ENCODE measurements at regions not wholly inside any gene's neighbourhood (a gene's known extent, or its start where the extent isn't known, plus 50 kb on each side); places are given as distances from the start of the nearest gene placed in this dataset.

GRCh38 chr10:128963211-128964099 lies 503.6 kb upstream of the MGMT start:
- DNase-seq (ENCODE audit: low read depth in 3 of 3), result no peak

- no peak for DNase-seq (ENCODE audit: low read depth in 3 of 3)
These were observed 503.0 kb upstream of the MGMT start for GRCh38 chr10:128964100-128964403.

DNA sequence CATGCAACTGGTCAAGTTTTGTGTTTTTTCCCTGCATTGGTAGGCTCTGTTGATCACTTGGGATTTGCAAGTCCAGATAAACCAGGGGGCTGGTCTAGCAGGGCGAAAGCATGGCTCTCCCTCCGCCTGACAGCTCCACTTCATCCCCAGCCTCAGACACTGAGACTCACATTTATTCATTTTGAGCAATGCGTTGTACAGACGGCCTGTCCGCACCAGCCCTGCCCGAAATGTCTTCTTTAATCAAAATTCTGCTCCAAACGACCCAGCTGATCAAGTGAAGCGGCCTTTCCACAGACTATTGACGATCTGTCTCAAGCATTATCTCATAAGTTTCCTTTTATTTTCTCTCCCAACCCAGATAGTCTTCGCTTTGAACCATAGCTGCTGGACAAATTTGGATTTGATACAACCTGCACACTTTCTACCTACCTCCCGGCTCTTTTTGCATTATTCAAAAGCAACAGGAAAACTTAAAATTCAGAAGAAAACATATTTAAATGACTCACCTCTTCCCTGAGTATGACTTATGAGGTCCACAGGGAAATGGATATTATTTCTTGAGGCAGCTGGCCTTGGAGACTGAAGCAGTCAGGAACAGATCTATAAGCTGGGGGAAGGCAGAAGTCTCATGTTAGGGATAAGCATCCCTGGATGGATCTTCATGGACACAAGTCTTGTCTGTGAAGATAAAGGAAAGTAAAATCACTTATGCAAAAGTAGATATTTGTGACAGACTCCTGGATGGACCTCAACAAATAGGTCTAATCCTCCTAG lies 498.9 kb upstream of the MGMT start:
- no peak for DNase-seq (ENCODE audit: low read depth in 3 of 3)

DNA sequence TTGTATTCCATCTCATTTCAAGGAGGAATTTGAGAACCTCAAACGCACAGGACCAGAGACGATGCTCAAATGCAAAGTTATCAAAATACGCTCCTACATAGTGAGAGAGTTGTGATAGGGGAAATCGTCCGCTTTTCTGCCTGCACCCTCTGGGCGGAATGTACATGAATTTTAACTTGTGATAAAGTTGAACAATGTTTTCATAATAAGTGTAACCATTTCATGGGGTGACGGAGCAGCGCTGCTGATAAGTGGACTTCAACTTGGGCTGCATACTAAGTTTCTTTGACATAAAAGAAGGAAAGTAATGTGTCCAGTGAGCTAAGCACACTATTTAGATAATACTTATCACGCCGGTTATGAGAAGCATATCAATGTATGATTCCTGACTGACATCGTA lies 497.5 kb upstream of the MGMT start:
- no peak for DNase-seq (ENCODE audit: low read depth in 3 of 3)

DNA sequence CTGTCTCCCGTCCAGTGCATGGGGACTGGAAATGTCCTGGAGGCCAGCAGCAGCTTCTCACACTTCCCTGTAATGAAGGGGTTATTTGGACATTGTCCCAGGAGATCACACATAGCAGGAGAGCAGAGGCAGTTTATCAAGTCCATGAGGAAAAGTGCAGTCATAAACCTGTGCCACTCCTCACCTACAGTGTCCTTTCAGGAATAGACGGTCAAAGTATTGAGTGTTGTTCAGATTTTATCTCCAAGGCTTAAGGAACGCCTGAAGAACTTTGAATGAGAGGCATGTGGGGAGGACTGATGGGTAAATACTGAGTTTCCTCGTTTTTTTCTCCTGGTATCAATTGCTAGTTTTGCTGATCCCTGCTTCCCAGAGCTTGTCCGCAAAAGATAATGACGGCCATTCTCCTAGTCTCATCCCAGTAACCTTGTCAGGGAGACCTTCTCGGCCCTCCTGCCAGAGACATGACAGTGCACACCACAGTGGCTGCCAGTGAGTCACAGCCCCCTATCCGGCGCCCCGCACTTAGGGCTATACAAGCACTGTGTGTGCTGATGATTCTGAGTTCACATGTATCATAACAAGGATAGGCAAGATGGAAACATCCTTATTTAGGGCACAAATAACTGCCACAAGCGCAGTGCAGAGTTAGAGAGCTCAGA lies 495.5 kb upstream of the MGMT start:
- no peak for DNase-seq (ENCODE audit: low read depth in 3 of 3)

DNA sequence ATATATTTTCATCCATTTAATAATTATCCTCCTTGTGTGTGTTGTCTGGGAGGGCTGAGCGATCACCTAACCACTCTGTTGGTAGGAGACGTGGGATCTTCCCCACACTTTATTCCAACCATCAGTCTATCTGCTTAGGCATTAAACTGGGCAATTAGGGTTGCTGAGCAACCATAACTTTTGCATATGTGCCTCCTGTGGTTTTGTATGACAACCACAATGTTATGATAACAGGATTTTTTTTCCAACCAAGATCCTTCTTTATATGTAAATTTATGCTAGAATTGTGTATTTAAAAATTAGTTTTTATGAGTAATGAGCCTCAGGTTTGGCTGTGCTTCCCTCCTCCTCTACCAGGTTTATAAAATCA lies 495.0 kb upstream of the MGMT start:
- DNase-seq (ENCODE audit: low read depth in 3 of 3), result no peak

GRCh38 chr10:128973221-128973620 lies 493.8 kb upstream of the MGMT start:
- DNase-seq (ENCODE audit: low read depth in 3 of 3), result no peak

GRCh38 chr10:128976856-128977255 lies 490.2 kb upstream of the MGMT start:
- DNase-seq (ENCODE audit: low read depth in 3 of 3), result no peak

- DNase-seq (ENCODE audit: low read depth in 3 of 3), result no peak
These were observed 488.8 kb upstream of the MGMT start for GRCh38 chr10:128978211-128978610.

GRCh38 chr10:128979405-128979804 lies 487.6 kb upstream of the MGMT start:
- no peak for DNase-seq (ENCODE audit: low read depth in 3 of 3)

- no peak for DNase-seq (ENCODE audit: low read depth in 3 of 3)
These were observed 485.8 kb upstream of the MGMT start for GRCh38 chr10:128981251-128981650.

- DNase-seq (ENCODE audit: low read depth in 3 of 3), result no peak
These were observed 485.0 kb upstream of the MGMT start for GRCh38 chr10:128981881-128982615.

DNA sequence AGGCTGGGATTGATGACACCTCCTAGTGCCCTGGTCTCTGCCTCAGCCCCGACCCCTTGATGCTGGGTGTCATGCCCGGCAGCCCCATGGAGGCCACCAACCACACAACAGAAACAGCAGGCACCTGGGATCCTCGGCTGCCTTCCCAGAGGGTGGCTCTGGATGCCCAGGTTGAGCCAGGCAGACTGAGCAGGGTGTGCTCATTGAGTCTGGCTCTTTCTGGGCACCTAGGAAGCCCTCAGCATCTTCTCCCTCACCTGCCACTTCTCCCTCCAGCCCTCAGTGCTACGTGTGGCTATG lies 484.5 kb upstream of the MGMT start:
- DNase-seq (ENCODE audit: low read depth in 3 of 3), result no peak

GRCh38 chr10:128985036-128985435 lies 482.0 kb upstream of the MGMT start:
- no peak for DNase-seq (ENCODE audit: low read depth in 3 of 3)

DNA sequence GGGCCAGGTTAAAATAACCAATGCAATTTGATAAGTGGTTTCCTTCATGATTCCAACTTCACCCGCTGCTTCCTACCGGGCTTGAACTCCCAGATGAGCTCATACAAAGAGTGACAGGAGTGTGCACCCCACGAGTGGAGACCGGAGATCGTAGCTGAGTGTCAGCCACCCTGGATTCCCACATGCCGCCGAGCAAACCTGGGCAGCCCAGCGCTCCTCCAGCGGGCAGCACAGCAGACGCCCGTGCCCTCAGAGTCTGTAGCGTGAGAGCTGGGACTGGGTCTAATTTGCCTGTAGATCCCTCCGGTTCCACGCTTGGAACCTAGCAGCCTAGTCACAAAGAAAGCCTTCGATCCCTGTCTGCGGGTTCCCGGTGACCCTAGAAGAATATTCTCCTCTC lies 476.1 kb upstream of the MGMT start:
- DNase-seq (ENCODE audit: low read depth in 3 of 3), result no peak

DNA sequence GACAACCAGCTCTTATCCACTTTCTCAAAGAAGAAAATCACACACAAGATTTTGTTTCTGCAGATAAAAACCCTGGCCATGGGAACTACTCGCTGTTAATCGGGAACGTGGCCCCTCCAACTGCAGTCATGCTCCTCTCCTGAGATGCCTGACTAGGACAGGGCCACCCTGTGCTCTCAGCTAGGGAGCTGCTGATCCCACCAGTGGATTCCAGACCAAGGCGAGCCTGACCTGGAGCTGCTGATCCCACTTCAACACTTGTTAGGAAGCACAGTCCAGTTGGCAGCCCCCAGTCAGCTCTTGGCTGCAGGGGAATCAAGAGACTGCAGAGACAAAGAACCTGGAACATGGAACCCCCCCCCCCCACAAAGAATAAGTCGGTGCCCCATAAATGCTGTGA lies 474.3 kb upstream of the MGMT start:
- no peak for DNase-seq (ENCODE audit: low read depth in 3 of 3)

DNA sequence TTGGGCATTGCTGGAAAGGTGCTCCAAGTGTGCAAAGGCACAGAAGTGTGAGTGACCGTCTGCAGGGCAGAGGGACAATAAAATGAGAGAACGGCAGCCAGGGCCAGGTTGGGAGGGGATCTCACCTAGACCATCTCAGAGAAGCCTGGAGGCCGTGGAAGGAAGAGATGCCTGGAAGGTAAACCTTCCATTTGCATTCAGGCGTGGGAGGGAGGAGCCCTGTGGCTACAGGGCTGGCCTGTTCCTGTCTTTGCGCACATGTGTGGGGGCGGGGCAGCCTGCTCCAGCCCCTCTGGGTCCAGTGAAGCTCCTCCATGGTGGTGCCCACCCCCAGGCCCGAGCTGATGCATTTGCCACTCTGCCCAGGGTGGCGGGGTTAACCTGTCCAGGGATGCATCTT lies 473.6 kb upstream of the MGMT start:
- DNase-seq (ENCODE audit: low read depth in 3 of 3), result no peak

DNA sequence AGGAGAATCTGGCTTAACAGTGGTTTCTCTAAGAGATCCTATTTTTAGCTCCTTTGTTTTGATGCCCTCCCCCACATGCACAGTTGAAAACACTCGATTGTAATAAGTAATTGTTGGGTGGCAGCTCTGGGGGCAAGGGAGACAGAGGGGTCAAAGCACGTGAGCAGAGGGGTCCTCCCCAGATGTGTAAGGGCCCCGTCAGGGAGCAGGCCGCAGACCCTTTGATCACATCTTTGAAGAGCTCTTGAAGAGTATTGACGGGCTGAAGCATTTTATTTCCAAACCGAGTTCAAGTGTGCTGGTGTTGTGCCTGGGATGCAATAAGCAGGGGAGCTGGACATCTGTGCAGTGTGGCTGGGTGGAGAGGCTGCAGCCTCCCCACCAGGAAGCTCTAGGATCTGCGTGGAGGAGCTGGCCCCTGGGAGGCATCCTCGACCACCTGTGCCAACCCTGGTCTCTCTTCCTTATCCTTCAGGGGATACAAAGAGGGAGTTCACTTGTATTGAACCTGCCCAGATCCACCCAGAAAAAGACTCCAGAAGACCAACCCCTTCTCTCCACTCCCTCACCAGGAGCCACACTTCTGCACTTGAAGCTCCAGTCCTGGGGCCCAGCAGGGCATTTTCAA lies 473.0 kb upstream of the MGMT start:
- DNase-seq (ENCODE audit: low read depth in 3 of 3), result no peak

GRCh38 chr10:128994598-128995143 lies 472.4 kb upstream of the MGMT start:
- DNase-seq (ENCODE audit: low read depth in 3 of 3), result no peak

- no peak for DNase-seq (ENCODE audit: low read depth in 3 of 3)
These were observed 471.4 kb upstream of the MGMT start for GRCh38 chr10:128995676-128996075.

DNA sequence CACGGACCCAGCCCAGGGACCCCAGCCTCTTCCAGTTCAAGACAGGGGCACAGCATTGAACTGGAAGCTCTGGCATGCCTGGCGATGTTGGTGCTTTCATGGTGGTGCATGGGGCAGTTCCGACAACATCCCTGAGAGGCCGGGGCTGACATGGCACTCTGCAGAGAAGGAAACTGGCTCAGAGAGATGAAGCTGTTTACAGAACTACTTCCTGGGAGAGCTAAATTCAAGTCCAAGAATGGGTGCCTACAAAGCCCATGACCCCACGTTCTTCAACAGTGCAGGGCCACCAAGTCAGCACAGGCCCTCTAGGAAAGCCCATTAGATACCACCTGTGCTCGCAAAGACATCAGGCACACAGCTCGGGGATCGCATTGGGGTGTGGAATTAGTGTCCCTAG lies 470.9 kb upstream of the MGMT start:
- no peak for DNase-seq (ENCODE audit: low read depth in 3 of 3)
